ENCODE measurements at regions not wholly inside any gene's neighbourhood (a gene's known extent, or its start where the extent isn't known, plus 50 kb on each side); places are given as distances from the start of the nearest gene placed in this dataset.

DNA sequence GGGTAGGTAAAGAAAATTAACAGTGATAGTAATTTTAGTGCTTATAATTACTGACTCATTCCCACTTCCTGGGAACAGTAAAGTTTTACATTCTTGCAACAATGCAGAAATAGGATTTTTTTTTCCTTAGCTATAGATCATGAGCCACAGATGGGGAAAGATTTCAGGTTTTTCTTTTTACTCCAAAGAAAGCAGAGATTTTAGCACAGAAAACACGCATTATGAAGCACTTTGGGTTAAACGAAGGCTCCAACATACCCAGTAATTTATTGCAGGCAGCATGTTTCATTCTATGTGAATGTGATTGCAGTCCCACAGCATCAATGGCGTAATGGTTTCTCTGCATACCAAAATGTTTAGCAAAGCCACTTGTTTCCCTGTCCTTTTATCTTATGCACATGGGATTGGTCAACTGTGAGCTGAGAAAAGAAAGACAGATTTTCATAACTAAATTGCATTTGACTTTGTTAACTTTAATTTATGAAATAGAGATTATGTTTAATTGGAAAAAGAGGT, 124.6 kb upstream of the E2F7 start:
- Histone ChIP-seq H3K9me3 (ENCODE audit: control insufficient read depth, insufficient read depth, low read length) (no peaks in the 10 kb centered on the region), H3K4me3 (ENCODE audit: insufficient read depth, low read depth, low read length) (no peak overlapping the region), H2AK5ac (ENCODE audit: low read depth, low read length) (no peak overlapping the region), H4K5ac (ENCODE audit: low read depth, low read length) (no peak overlapping the region), H2AK9ac (replicated peaks; ENCODE audit: low read depth, low read length, poor library complexity) (no peak overlapping the region), H4K20me1 (ENCODE audit: insufficient read depth, low read length) (no peaks in the 10 kb centered on the region), H2BK15ac (ENCODE audit: low read depth, low read length) (no peak overlapping the region), H3K9me1 (ENCODE audit: insufficient read depth, low read length) (no peaks in the 10 kb centered on the region), H3K27ac (ENCODE audit: insufficient read depth, low read length) (no peak overlapping the region), H2AFZ (replicated peaks; ENCODE audit: low read length, poor library complexity) (no peak overlapping the region), H4K8ac (ENCODE audit: low read depth in 2 of 2, low read length in 2 of 2) (no peak overlapping the region), H2BK20ac (ENCODE audit: low read depth, low read length) (no peak overlapping the region), H3K4ac (ENCODE audit: low read depth, low read length) (no peak overlapping the region), H3K36me3 (ENCODE audit: control insufficient read depth, insufficient read depth, low read length) (no peaks in the 10 kb centered on the region), H3K4me2 (ENCODE audit: low read depth, low read length) (peak overlapping the region; percentile 73), H3K79me1 (ENCODE audit: low read depth in 1 of 2, low read length in 2 of 2) (no peaks in the 10 kb centered on the region), H3K56ac (ENCODE audit: extremely low read depth, insufficient read depth, low read length) (no peak overlapping the region), H3K23ac (ENCODE audit: low read depth, low read length) (no peak overlapping the region), H3K9ac (ENCODE audit: low read depth, low read length) (no peak overlapping the region), H3K4me1 (ENCODE audit: control insufficient read depth, insufficient read depth, low read length) (peaks cover 2% of the 10 kb centered on the region; the same call in 1 of the 2 replicates), H3K14ac (replicated peaks; ENCODE audit: low read depth, low read length) (no peak overlapping the region), H2BK5ac (ENCODE audit: low read depth, low read length, poor library complexity, severe bottlenecking) (no peak overlapping the region), H2BK120ac (ENCODE audit: low read depth, low read length) (no peak overlapping the region), H3K27me3 (ENCODE audit: control insufficient read depth, insufficient read depth, low read length) (no peaks in the 10 kb centered on the region), H4K91ac (ENCODE audit: insufficient read depth, low read depth, low read length) (no peak overlapping the region), H3K18ac (ENCODE audit: low read depth, low read length) (no peak overlapping the region)
- peak; percentile 89 for DNase-seq
- BruUV-seq (replicated peaks) = no TSS peak
- intact Hi-C loops (cut with micrococcal nuclease) (no loop called here), in situ Hi-C loops (cut with MboI; ENCODE audit: low sequenced_read_pairs) (no loop called here), dilution Hi-C loops (cut with HindIII; ENCODE audit: low sequenced_read_pairs, unreplicated experiment) (no loop called here)
- no CpG with 5 or more reads among the region's 3 CpGs for WGBS, 2 experiments (ENCODE audit: extremely low coverage in 2 of 2, insufficient read length in 1 of 2)
- ChIA-PET POLR2A (ENCODE audit: unreplicated experiment) (no interaction called here), CTCF (no interaction called here)
- ATAC-seq (ENCODE audit: low read depth) = peak; percentile 86
- no peak for TF ChIP-seq SMC3 (IDR thresholded peaks at IDR 0.05; ENCODE audit: low read depth, low read length)
- TF ChIP-seq, protein P1, sequence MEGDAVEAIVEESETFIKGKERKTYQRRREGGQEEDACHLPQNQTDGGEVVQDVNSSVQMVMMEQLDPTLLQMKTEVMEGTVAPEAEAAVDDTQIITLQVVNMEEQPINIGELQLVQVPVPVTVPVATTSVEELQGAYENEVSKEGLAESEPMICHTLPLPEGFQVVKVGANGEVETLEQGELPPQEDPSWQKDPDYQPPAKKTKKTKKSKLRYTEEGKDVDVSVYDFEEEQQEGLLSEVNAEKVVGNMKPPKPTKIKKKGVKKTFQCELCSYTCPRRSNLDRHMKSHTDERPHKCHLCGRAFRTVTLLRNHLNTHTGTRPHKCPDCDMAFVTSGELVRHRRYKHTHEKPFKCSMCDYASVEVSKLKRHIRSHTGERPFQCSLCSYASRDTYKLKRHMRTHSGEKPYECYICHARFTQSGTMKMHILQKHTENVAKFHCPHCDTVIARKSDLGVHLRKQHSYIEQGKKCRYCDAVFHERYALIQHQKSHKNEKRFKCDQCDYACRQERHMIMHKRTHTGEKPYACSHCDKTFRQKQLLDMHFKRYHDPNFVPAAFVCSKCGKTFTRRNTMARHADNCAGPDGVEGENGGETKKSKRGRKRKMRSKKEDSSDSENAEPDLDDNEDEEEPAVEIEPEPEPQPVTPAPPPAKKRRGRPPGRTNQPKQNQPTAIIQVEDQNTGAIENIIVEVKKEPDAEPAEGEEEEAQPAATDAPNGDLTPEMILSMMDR (conservative IDR thresholded peaks at IDR 0.05; ENCODE audit: low read depth, low read length) = no peak
- TF ChIP-seq CEBPB (IDR thresholded peaks at IDR 0.05; ENCODE audit: low read depth, low read length) = peak; percentile 94
- TF ChIP-seq, protein P2, sequence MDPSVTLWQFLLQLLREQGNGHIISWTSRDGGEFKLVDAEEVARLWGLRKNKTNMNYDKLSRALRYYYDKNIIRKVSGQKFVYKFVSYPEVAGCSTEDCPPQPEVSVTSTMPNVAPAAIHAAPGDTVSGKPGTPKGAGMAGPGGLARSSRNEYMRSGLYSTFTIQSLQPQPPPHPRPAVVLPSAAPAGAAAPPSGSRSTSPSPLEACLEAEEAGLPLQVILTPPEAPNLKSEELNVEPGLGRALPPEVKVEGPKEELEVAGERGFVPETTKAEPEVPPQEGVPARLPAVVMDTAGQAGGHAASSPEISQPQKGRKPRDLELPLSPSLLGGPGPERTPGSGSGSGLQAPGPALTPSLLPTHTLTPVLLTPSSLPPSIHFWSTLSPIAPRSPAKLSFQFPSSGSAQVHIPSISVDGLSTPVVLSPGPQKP (IDR thresholded peaks at IDR 0.05; ENCODE audit: borderline replicate concordance, low read depth, low read length) = no peak
- no peak for TF ChIP-seq CHD1 (IDR thresholded peaks at IDR 0.05; ENCODE audit: low read depth, low read length)
- no peak for TF ChIP-seq MAFK (IDR thresholded peaks at IDR 0.05; ENCODE audit: low read depth, low read length)
- TF ChIP-seq, protein P3, sequence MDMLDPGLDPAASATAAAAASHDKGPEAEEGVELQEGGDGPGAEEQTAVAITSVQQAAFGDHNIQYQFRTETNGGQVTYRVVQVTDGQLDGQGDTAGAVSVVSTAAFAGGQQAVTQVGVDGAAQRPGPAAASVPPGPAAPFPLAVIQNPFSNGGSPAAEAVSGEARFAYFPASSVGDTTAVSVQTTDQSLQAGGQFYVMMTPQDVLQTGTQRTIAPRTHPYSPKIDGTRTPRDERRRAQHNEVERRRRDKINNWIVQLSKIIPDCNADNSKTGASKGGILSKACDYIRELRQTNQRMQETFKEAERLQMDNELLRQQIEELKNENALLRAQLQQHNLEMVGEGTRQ (IDR thresholded peaks at IDR 0.05; ENCODE audit: low read depth, low read length) = no peak
- TF ChIP-seq POLR2A (IDR thresholded peaks at IDR 0.05; ENCODE audit: low read depth, low read length) = no peak
- no peak for TF ChIP-seq RFX5 (IDR thresholded peaks at IDR 0.05; ENCODE audit: low read depth, low read length)
- no peak for TF ChIP-seq NFE2L2 (IDR thresholded peaks at IDR 0.05; ENCODE audit: low read depth, low read length)
- TF ChIP-seq FOS (IDR thresholded peaks at IDR 0.05; ENCODE audit: low read depth, low read length) = no peak
- TF ChIP-seq MAZ (IDR thresholded peaks at IDR 0.05; ENCODE audit: borderline replicate concordance, low read depth, low read length) = no peak
- TF ChIP-seq RAD21 (IDR thresholded peaks at IDR 0.05; ENCODE audit: low read length) = no peak
- 0 out of 2 replicates have a peak, but pooled peaks have one; percentile 16 for TF ChIP-seq BHLHE40 (IDR thresholded peaks at IDR 0.05; ENCODE audit: low read depth, low read length)

All from IMR-90 (cell line).